MM.1S (cell line): ENCODE measurements at regions not wholly inside any gene's neighbourhood (a gene's known extent, or its start where the extent isn't known, plus 50 kb on each side); places are given as distances from the start of the nearest gene placed in this dataset.

Experiments used
- CTCF ChIP-seq: fragments of 300-600 bp; sonication (generic); IDR thresholded peaks from 2 replicates; pipeline ENCODE4 v1.5.1; 2016; ENCODE audit warnings: antibody characterized with exemption, low read length, mixed read lengths
- EZH2 ChIP-seq: fragments of 300-600 bp; sonication (generic); optimal IDR thresholded peaks from 2 replicates; pipeline ENCODE3; 2017; ENCODE audit warnings: low read depth, mild to moderate bottlenecking, antibody characterized with exemption, low read length, mixed read lengths
- EZH2phosphoT487 ChIP-seq: fragments of 300-600 bp; sonication (generic); IDR thresholded peaks from 2 replicates; pipeline ENCODE4 v1.6.1; 2018; ENCODE audit warnings: antibody characterized with exemption, low read length

- no peak for TF ChIP-seq CTCF
- no peak for TF ChIP-seq EZH2
- no peak for TF ChIP-seq EZH2phosphoT487
Measured at GRCh38 chr5:106730506-106730905, 940.2 kb downstream of the EFNA5 start.
